K562 (cell line): ENCODE measurements at regions not wholly inside any gene's neighbourhood (a gene's known extent, or its start where the extent isn't known, plus 50 kb on each side); places are given as distances from the start of the nearest gene placed in this dataset.

Experiments
- ARID2 ChIP-seq: fragments of 450-650 bp; IDR thresholded peaks from 2 replicates; pipeline ENCODE4 v1.6.1; 2017; ENCODE audit warnings: antibody characterized with exemption, mild to moderate bottlenecking
- BCL6 ChIP-seq: fragments of 250-450 bp; sonication (Bioruptor Pico); IDR thresholded peaks from 2 replicates; pipeline ENCODE4 v1.4.0; 2020
- MCM3 ChIP-seq: fragments of 450-650 bp; IDR thresholded peaks from 2 replicates; pipeline ENCODE4 v1.6.1; 2016
- ZBTB26 ChIP-seq: fragments of 450-650 bp; formaldehyde crosslinking; IDR thresholded peaks from 2 replicates; pipeline ENCODE4 v1.4.0; 2022; ENCODE audit warnings: missing genetic modification characterization
- ZSCAN32 ChIP-seq: fragments of 450-650 bp; formaldehyde crosslinking; IDR thresholded peaks from 2 replicates; pipeline ENCODE4 v1.4.0; 2020; ENCODE audit warnings: mild to moderate bottlenecking, moderate library complexity

GRCh38 chr2:16548036-16548435, 117.6 kb downstream of the CYRIA start:
- TF ChIP-seq BCL6 (no peak), ZSCAN32 (CRISPR knock-in tag) (no peak), MCM3 (no peak), ZBTB26 (CRISPR knock-in tag) (no peak), ARID2 (no peak)
